Head of caudate nucleus (tissue), 42 donors: ENCODE measurements at regions not wholly inside any gene's neighbourhood (a gene's known extent, or its start where the extent isn't known, plus 50 kb on each side); places are given as distances from the start of the nearest gene placed in this dataset.
"Not testable (repeated sequence)": the region's sequence is repeated elsewhere in the genome, so short reads cannot be mapped to it uniquely, and the experiment has no call there.

ENCODE experiments used
- DNase-seq, 42 donors: peaks; one replicate each; pipeline versions ENCODE4 v3.0.0 to v3.0.0-alpha.2; 2020 to 2021; ENCODE audit warnings: mixed read lengths in 7 of 42
- intact Hi-C: fragments of 100-400 bp; cut with DNase I; formaldehyde crosslinking; loops from one replicate; pipeline ENCODE4 v1.15.0; 2022

GRCh38 chr21:6474250-6474968, 4047.0 kb upstream of the TPTE start:
- DNase-seq, intact Hi-C loops: not testable (repeated sequence)

DNA sequence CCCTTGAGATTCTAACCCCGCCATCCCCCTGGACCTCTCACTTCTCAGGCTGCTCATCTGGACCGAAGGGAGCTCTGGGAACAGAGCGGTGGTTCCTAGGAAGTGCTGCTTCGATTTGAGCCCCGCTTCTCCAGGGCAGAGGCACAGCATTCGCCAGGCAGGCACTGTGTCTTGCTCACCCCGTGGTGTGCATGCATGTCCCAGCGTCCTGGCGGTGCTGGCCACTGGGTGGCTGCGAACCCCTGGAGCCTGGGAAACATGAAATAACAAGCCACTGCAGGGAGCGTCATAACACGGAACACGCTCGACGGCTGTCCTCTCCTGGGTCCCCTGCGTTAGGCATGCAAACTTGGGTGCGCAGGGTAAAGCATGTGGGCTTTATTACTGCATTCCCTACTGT, 4040.3 kb upstream of the TPTE start:
- intact Hi-C loops, DNase-seq: not testable (repeated sequence)

DNA sequence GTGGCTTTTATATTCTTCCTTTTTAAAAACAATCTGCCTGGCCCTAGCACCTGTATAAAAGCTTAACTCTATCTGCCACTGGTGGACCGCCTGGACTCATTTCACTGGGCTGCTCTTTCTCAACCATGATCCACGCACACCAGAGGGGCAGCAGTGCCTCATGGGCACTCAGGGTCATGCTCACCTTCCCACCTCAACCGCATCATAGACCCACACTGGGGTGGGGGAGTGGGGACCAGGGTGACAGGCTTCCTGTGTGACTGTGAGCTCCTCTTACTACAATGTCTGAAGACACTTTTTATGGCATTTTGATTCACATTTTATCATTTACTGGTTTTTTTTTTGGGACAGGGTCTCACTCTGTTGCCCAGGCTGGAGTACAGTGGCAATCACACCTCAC, 4038.8 kb upstream of the TPTE start:
- peak in 1 of 42 donors; percentile 2 for DNase-seq
- intact Hi-C loops: not testable (repeated sequence)

GRCh38 chr21:6483645-6484044, 4037.7 kb upstream of the TPTE start:
- DNase-seq, intact Hi-C loops: not testable (repeated sequence)

DNA sequence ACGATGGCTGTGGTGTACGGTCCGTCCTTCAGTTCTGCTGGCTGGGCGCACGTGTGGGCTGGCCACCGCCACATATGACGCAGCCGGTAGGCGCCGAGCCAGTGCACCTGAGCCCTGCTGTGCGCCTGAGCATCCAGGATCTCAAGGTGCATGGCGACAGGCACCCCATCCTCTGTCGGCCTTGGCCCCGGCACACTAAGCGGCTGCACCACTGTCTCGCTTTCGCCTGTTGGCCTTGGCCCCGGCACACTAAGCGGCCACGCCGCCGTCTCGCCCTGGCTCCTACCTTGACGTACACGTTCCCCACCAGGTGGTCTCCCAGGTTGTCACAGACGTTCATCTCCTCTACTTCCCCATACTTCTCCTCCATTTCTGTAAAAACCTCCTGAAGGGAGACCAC, 4034.6 kb upstream of the TPTE start:
- intact Hi-C loops: not testable (repeated sequence)

GRCh38 chr21:6492691-6493090, 4028.7 kb upstream of the TPTE start:
- intact Hi-C loops: not testable (repeated sequence)

More for the DNA sequence above, 4034.6 kb upstream of the TPTE start:
- DNase-seq: peak in 3 of 42 donors; percentile 7 to 9 (median 8)

GRCh38 chr21:6493957-6494356, 4027.4 kb upstream of the TPTE start:
- DNase-seq, intact Hi-C loops: not testable (repeated sequence)

More at GRCh38 chr21:6492691-6493090, 4028.7 kb upstream of the TPTE start:
- not testable (repeated sequence) for DNase-seq

DNA sequence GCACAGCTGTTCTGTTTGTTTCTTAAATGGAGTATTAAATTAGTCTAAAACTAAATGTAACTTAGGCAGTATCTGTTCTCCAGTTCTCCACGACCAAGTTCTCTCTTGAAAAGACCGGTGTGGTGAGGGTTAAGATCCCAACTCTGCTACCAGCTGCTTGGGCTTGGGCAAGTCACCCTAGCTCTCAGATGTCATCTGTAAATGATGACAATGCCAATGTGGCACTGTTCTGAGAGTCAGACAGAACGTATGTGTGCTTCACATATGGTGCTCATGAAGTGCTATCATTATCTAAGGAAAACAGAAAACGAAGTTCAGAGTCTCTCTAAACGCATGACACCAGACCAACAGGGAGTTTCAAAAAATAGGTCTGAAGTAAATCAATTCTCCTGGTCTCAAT, 4025.0 kb upstream of the TPTE start:
- peak in 1 of 42 donors; percentile 14 for DNase-seq
- intact Hi-C loops: not testable (repeated sequence)

DNA sequence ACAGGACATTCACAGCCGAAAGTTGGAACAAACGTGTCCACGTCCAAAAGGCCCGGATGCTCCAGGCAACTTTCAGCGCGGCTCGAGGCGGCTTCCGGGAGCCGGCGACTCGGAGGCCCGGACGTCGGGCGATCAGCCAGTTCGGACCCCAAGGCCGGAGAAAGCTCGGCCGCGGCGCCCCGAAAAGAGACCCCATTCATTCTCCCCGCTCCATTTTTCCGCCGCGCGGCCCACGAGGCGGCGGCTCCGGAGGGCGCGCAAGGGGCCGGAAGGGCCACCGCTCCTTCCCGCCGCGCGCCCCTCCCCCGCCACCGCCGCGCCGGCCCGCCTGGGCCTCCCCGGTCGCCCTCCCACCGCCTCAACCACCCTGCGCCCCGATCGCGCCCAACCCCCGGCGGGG, 4022.7 kb upstream of the TPTE start:
- intact Hi-C loops: not testable (repeated sequence)
- peak in 19 of 42 donors; percentile 0 to 47 (median 17) for DNase-seq

DNA sequence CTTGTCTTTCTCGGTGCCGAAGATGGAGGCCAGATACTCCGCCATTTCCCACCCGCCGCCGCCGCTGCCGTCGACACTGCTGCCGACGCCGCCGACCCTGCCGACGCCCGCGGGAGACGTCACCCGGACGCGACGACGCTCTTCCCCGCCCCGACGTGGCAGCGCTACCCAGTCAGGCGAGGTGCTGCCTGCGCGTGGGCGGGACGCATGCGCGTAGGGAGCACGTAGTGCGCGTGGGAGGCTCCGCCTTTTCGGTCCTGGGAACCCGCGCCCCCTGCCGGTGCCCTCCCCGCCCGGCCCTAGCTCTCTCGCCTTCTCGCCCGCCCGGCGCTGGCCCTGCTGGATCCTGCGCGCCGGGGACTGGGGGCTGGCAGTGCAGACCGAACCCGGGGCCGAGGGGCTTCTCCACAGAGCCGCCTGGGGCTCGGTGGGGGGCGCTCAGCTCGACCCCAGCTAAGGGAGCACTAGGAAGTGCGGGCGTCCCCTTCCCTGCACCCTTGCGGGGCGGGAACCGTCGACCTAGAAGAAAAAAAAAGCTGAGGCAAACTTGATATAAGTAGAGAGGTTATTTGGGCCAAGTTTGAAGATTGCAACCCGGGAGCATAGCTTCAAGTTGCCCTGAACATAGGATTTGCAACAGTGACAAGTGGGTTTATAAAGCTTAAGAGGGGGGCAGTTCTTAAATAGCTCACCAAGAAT, 4022.1 kb upstream of the TPTE start:
- DNase-seq: peak in 29 of 42 donors; percentile 27 to 86 (median 60)

DNA sequence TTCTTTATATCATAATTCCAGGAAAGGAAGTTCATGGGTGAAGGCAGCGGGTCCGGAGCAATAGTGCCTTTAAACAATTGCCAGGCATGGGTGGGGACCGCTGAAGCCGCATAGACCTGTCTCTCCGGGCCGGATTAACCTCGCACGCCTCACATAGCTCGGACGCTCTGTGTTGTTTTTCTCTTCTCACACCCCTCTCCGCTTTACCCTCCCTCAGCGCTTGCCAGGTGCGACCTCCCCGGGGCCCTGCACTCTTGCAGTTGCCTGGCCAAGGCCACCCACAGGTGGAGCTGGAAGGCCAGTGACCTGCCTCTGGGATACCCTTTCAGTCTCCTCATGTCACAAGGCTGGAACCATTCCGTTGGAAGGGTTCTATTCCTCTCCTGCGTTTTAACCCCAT, 4021.5 kb upstream of the TPTE start:
- intact Hi-C loops, DNase-seq: not testable (repeated sequence)

More for the DNA sequence above, 4022.1 kb upstream of the TPTE start:
- intact Hi-C loops: not testable (repeated sequence)

- DNase-seq, intact Hi-C loops: not testable (repeated sequence)
Observed at GRCh38 chr21:6500681-6501080, 4020.7 kb upstream of the TPTE start.

DNA sequence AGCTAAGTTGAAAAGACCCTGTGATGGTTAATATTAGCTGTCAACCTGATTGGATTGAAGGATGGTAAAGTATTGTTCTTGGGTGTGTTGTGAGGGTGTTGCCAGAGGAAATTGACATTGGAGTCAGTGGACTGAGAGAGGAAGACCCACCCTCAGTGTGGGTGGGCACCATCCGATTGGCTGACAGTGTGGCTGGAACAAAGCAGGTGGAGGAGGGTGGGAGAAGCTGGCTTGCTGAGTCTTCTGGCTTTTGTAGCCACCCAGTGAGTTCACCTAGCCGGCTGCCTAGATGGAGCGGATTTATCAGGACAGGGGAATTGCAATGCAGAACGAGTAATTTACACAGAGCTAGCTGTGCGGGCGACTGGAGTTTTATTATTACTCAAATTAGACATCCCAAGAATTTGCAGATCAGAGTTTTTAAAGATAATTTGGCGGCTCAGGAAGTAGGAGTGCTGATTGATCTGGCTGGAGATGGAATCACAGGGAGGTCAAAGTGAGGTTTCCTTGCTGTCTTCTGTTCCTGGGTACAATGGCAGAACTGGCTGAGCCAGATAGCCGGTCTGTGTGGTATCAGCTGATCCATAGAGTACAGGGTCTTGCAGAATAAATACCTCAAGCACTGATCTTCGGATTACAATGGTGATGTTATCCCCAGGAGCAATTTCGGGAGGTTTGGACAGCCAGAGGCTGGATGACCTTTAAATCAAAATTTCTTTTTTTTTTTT, 4015.1 kb upstream of the TPTE start:
- intact Hi-C loops: not testable (repeated sequence)
- DNase-seq: peak in 3 of 42 donors; percentile 4 to 33 (median 10)

- not testable (repeated sequence) for DNase-seq
Observed at GRCh38 chr21:6507632-6508031, 4013.8 kb upstream of the TPTE start.

DNA sequence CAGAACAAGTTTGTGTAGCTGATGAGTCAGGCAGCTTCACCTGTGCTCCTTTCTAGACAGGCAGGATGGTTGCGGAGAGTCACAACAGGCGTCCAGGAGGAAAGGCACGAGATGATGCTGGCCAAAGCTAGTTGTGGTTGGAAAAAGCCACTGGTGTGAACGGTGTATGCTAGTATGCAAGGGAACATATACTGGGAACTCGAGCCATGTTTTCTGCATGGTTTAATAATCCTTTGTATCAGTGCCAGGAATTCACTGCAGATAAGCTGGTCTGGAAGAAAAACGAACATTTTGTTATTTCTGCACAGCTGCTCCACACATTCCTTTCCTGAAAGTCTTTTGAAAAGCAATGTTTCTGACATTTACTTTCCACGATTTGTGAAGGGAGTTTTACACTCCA, 3999.6 kb upstream of the TPTE start:
- DNase-seq, intact Hi-C loops: not testable (repeated sequence)

More at GRCh38 chr21:6507632-6508031, 4013.8 kb upstream of the TPTE start:
- intact Hi-C loops: not testable (repeated sequence)

DNA sequence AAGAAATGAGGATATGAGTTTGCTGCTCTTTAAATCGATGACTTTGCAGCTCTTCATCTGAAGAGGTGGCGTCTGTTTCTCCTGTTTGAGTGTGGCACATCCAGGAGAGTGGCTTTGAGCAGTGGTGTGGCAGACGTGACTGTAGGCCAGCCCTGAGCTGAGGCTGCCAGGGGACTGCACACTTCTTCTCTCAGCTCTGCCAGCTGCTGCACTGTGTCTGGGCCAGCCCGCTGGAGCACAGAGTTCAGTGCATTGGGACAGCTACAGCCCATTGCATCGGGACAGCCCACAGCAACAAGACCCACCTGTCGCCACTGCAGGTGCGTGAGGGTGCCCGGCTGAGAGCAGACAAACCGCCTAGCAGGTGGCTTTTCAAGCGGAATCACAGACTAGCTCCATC, 3995.2 kb upstream of the TPTE start:
- intact Hi-C loops, DNase-seq: not testable (repeated sequence)

DNA sequence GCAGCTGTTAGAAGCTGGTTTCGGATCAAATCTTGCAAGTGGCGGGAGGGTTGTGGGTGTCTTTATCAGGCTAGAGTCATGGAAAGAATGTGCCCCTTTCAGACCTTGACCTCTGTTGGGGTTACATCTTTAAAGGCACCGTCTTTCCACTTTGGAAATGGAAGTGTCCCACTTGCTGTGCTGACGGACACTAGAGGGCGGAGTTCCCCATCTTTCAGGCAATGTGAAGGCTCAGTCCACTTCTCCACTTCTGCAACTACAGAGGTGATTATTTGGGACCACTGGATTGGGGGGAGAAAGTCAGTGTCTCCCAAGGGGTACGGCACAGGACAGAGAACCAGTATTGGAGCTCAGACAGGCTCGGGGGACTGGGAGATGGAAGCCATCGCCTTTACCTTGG, 3990.7 kb upstream of the TPTE start:
- peak in 1 of 42 donors; percentile 10 for DNase-seq
- intact Hi-C loops: not testable (repeated sequence)

DNA sequence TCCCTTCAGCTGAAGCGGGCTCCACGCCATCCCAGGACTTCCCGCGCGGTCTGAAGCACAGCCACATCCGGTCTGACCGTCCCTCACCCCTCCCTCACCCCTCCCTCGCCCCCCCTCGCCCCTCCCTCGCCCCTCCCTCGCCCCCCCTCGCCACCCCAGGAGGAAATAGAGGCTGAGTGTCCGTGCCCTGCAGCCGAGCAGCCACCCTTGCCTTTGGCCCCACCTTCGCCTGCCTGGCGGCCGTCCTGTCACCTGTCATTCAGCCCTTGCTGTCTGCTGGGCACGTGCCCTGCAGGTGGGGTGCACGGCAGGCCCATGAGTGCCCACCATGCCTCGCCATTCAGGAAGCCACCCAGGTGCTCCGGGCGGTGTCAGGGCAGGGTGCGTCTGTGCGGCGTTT, 3988.1 kb upstream of the TPTE start:
- intact Hi-C loops: not testable (repeated sequence)

GRCh38 chr21:6538320-6538719, 3983.1 kb upstream of the TPTE start:
- DNase-seq, intact Hi-C loops: not testable (repeated sequence)

More for the DNA sequence above, 3988.1 kb upstream of the TPTE start:
- not testable (repeated sequence) for DNase-seq
